ENCODE measurements at regions not wholly inside any gene's neighbourhood (a gene's known extent, or its start where the extent isn't known, plus 50 kb on each side); places are given as distances from the start of the nearest gene placed in this dataset.

DNA sequence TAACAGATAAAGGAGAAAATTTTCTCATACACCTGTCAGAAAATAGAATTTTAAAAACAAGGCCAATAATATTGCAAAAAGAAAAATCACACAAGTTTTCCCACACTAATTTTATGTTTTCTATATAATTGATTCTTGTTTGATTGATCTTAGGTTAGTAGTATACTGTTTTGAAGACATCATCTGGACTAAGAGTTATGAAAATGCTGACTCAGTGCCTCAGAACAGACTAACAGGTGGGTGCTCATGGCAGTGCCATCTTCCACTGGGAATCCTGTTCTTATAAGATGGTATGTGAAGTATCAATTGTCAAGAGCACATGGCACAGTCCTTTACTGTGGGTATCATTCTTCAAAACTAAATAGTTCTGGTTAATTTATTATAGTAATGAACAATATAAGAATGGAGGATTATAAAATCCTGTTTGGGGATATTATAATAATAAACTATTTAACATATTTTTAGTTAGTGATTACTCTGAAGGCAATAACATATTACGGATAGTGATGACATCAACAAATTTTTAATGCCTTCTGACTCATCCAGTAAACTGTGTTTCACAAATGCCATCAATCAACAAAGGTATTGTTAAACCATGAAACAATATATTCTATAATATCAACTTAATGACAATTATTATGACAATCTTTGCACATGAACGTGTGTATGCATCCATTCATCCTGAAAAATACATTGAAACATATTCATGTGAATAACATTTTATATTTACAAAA lies 384.6 kb upstream of the KHDRBS2 start:
- no peak for DNase-seq (ENCODE audit: low spot score in 2 of 2, unreplicated experiment in 2 of 2)
- Mint-ChIP-seq H3K4me3 (no peak overlapping the region), H3K36me3 (no peaks in the 10 kb centered on the region), H3K27me3 (ENCODE audit: low read depth) (no peaks in the 10 kb centered on the region), H3K4me1 (no peaks in the 10 kb centered on the region), H3K9me3 (no peaks in the 10 kb centered on the region), H3K27ac (no peak overlapping the region)
- TF ChIP-seq, protein P1, sequence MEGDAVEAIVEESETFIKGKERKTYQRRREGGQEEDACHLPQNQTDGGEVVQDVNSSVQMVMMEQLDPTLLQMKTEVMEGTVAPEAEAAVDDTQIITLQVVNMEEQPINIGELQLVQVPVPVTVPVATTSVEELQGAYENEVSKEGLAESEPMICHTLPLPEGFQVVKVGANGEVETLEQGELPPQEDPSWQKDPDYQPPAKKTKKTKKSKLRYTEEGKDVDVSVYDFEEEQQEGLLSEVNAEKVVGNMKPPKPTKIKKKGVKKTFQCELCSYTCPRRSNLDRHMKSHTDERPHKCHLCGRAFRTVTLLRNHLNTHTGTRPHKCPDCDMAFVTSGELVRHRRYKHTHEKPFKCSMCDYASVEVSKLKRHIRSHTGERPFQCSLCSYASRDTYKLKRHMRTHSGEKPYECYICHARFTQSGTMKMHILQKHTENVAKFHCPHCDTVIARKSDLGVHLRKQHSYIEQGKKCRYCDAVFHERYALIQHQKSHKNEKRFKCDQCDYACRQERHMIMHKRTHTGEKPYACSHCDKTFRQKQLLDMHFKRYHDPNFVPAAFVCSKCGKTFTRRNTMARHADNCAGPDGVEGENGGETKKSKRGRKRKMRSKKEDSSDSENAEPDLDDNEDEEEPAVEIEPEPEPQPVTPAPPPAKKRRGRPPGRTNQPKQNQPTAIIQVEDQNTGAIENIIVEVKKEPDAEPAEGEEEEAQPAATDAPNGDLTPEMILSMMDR (IDR thresholded peaks at IDR 0.05; ENCODE audit: unreplicated experiment): no peak

DNA sequence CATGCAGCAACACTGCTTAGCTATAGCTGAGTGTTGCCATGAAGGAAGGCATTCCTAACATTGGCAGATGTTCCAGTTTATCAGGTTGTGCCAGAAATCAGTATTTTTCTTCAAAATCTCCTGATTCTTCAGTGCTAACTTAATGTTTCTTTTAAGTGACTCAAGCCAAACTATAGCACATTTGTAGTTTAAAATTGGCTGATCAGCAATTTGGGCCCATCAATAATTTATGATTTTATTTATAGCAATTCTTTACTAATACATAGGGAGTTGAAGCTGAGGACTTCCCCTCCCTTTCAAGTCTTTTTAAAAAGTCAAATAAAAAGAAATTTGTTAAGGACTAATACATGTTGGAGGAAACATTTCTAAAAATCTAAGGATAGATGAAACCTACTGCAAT lies 383.8 kb upstream of the KHDRBS2 start:
- Mint-ChIP-seq H3K27me3 (ENCODE audit: low read depth) (no peaks in the 10 kb centered on the region), H3K4me3 (no peak overlapping the region), H3K9me3 (no peaks in the 10 kb centered on the region), H3K27ac (no peak overlapping the region), H3K36me3 (no peaks in the 10 kb centered on the region), H3K4me1 (no peaks in the 10 kb centered on the region)
- DNase-seq (ENCODE audit: low spot score in 2 of 2, unreplicated experiment in 2 of 2): no peak
- TF ChIP-seq, protein P1 (IDR thresholded peaks at IDR 0.05; ENCODE audit: unreplicated experiment): no peak

- no peak overlapping the region for H3K27ac Mint-ChIP-seq
- H3K4me1 Mint-ChIP-seq: no peaks in the 10 kb centered on the region
- peaks cover 12% of the 10 kb centered on the region for H3K36me3 Mint-ChIP-seq
- TF ChIP-seq, protein P1 (IDR thresholded peaks at IDR 0.05; ENCODE audit: unreplicated experiment): no peak
- H3K4me3 Mint-ChIP-seq: no peak overlapping the region
- peaks cover 57% of the 10 kb centered on the region for H3K9me3 Mint-ChIP-seq
- no peaks in the 10 kb centered on the region for H3K27me3 Mint-ChIP-seq (ENCODE audit: low read depth)
- DNase-seq (ENCODE audit: low spot score in 2 of 2, unreplicated experiment in 2 of 2): no peak
Observed at GRCh38 chr6:62652692-62653328, 366.8 kb upstream of the KHDRBS2 start.

DNA sequence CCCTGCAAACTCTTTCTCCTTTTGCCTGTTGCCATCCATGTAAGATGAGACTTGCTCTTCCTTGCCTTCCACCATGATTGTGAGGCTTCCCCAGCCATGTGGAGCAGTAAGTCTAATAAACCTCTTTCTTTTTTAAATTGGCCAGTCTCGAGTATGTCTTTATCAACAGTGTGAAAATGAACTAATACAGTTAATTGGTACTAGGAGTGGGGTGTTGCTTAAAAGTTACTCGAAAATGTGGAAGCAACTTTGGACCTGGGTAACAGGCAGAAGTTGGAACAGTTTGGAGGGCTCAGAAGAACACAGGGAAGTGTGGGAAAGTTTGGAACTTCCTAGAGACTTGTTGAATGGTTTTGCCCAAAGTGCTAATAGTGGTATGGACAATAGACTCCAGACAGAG lies 359.2 kb upstream of the KHDRBS2 start:
- Mint-ChIP-seq H3K36me3 (peaks cover 3% of the 10 kb centered on the region), H3K4me1 (no peaks in the 10 kb centered on the region), H3K27ac (no peak overlapping the region), H3K27me3 (ENCODE audit: low read depth) (no peaks in the 10 kb centered on the region), H3K9me3 (peaks cover 61% of the 10 kb centered on the region), H3K4me3 (no peak overlapping the region)
- no peak for DNase-seq (ENCODE audit: low spot score in 2 of 2, unreplicated experiment in 2 of 2)
- TF ChIP-seq, protein P1 (IDR thresholded peaks at IDR 0.05; ENCODE audit: unreplicated experiment): no peak

- no peaks in the 10 kb centered on the region for H3K27me3 Mint-ChIP-seq (ENCODE audit: low read depth)
- no peak for DNase-seq (ENCODE audit: low spot score in 2 of 2, unreplicated experiment in 2 of 2)
- peaks cover 6% of the 10 kb centered on the region for H3K36me3 Mint-ChIP-seq
- TF ChIP-seq, protein P1 (IDR thresholded peaks at IDR 0.05; ENCODE audit: unreplicated experiment): no peak
- no peaks in the 10 kb centered on the region for H3K4me1 Mint-ChIP-seq
- H3K4me3 Mint-ChIP-seq: no peak overlapping the region
- H3K27ac Mint-ChIP-seq: no peak overlapping the region
- peaks cover 41% of the 10 kb centered on the region for H3K9me3 Mint-ChIP-seq
Observed at GRCh38 chr6:62640749-62641148, 354.7 kb upstream of the KHDRBS2 start.
